ENCODE measurements at regions not wholly inside any gene's neighbourhood (a gene's known extent, or its start where the extent isn't known, plus 50 kb on each side); places are given as distances from the start of the nearest gene placed in this dataset.

- H4K20me1 ChIP-seq (ENCODE audit: insufficient read depth, low read length) = no peaks in the 10 kb centered on the region
- H3K27ac ChIP-seq (ENCODE audit: low read depth in 1 of 2, low read length in 2 of 2) = no peak overlapping the region
- H3K36me3 ChIP-seq (replicated peaks in 1 of 2; ENCODE audit: control insufficient read depth in 1 of 2, insufficient read depth in 2 of 2, low read length in 2 of 2) = no peaks in the 10 kb centered on the region
- Mint-ChIP-seq H3K9me3 (no peaks in the 10 kb centered on the region), H3K27me3 (ENCODE audit: low read depth in 3 of 3) (no peaks in the 10 kb centered on the region), H3K4me1 (no peaks in the 10 kb centered on the region), H3K36me3 (no peaks in the 10 kb centered on the region), H3K4me3 (no peak overlapping the region), H3K27ac (no peak overlapping the region)
- H3K4me1 ChIP-seq (ENCODE audit: control insufficient read depth in 1 of 2, insufficient read depth in 2 of 2, low read length in 2 of 2) = no peaks in the 10 kb centered on the region
- no peak overlapping the region for H3K4me2 ChIP-seq (replicated peaks; ENCODE audit: extremely low read depth, low read length, poor library complexity, severe bottlenecking)
- no peaks in the 10 kb centered on the region for H3K79me2 ChIP-seq (ENCODE audit: insufficient read depth, low read length)
- no peak overlapping the region for H2AFZ ChIP-seq (ENCODE audit: insufficient read depth, low read depth, low read length, poor library complexity, severe bottlenecking)
- no peak overlapping the region for H3K9ac ChIP-seq (ENCODE audit: insufficient read depth, low read length, poor library complexity, severe bottlenecking)
- H3K4me3 ChIP-seq (replicated peaks in 1 of 3; ENCODE audit: low read depth in 2 of 3, low read length in 3 of 3) = no peak overlapping the region
- no peaks in the 10 kb centered on the region for H3K9me3 ChIP-seq (replicated peaks in 1 of 2; ENCODE audit: control insufficient read depth in 1 of 2, insufficient read depth in 1 of 2, low read length in 2 of 2)
- DNase-seq = no peak
- no peaks in the 10 kb centered on the region for H3K27me3 ChIP-seq (ENCODE audit: control insufficient read depth in 2 of 2, insufficient read depth in 2 of 2, low read length in 2 of 2)
- no peak for TF ChIP-seq CTCF (IDR thresholded peaks at IDR 0.05)
- no CpG with 5 or more reads among the region's 6 CpGs for WGBS (ENCODE audit: insufficient coverage)
- intact Hi-C loops (cut with micrococcal nuclease) = no loop called here
These were observed 108.0 kb upstream of the DPYD start for GRCh38 chr1:98028800-98029199.

GRCh38 chr1:98027103-98027705, 106.4 kb upstream of the DPYD start:
- H3K27ac ChIP-seq (ENCODE audit: low read depth in 1 of 2, low read length in 2 of 2) = no peak overlapping the region
- H3K36me3 ChIP-seq (replicated peaks in 1 of 2; ENCODE audit: control insufficient read depth in 1 of 2, insufficient read depth in 2 of 2, low read length in 2 of 2) = no peaks in the 10 kb centered on the region
- H3K4me1 Mint-ChIP-seq = no peaks in the 10 kb centered on the region
- no peaks in the 10 kb centered on the region for H3K36me3 Mint-ChIP-seq
- no peaks in the 10 kb centered on the region for H3K4me1 ChIP-seq (ENCODE audit: control insufficient read depth in 1 of 2, insufficient read depth in 2 of 2, low read length in 2 of 2)
- H3K79me2 ChIP-seq (ENCODE audit: insufficient read depth, low read length) = no peaks in the 10 kb centered on the region
- no peak overlapping the region for H3K4me2 ChIP-seq (replicated peaks; ENCODE audit: extremely low read depth, low read length, poor library complexity, severe bottlenecking)
- no peak overlapping the region for H3K4me3 ChIP-seq (replicated peaks in 1 of 3; ENCODE audit: low read depth in 2 of 3, low read length in 3 of 3)
- no CpG with 5 or more reads among the region's 2 CpGs for WGBS (ENCODE audit: insufficient coverage)
- H3K9me3 ChIP-seq (replicated peaks in 1 of 2; ENCODE audit: control insufficient read depth in 1 of 2, insufficient read depth in 1 of 2, low read length in 2 of 2) = no peaks in the 10 kb centered on the region
- no peak overlapping the region for H3K9ac ChIP-seq (ENCODE audit: insufficient read depth, low read length, poor library complexity, severe bottlenecking)
- no peaks in the 10 kb centered on the region for H3K27me3 Mint-ChIP-seq (ENCODE audit: low read depth in 3 of 3)
- H4K20me1 ChIP-seq (ENCODE audit: insufficient read depth, low read length) = no peaks in the 10 kb centered on the region
- DNase-seq = no peak
- no peak overlapping the region for H3K4me3 Mint-ChIP-seq
- no peaks in the 10 kb centered on the region for H3K27me3 ChIP-seq (ENCODE audit: control insufficient read depth in 2 of 2, insufficient read depth in 2 of 2, low read length in 2 of 2)
- intact Hi-C loops (cut with micrococcal nuclease) = no loop called here
- H2AFZ ChIP-seq (ENCODE audit: insufficient read depth, low read depth, low read length, poor library complexity, severe bottlenecking) = no peak overlapping the region
- no peaks in the 10 kb centered on the region for H3K9me3 Mint-ChIP-seq
- no peak overlapping the region for H3K27ac Mint-ChIP-seq
- no peak for TF ChIP-seq CTCF (IDR thresholded peaks at IDR 0.05)
